ENCODE measurements at regions not wholly inside any gene's neighbourhood (a gene's known extent, or its start where the extent isn't known, plus 50 kb on each side); places are given as distances from the start of the nearest gene placed in this dataset.

GRCh38 chr4:30922625-30923024 lies 202.5 kb downstream of the PCDH7 start:
- intact Hi-C loops (cut with micrococcal nuclease): no loop called here
- Histone ChIP-seq H3K9me2 (replicated peaks; ENCODE audit: low read length) (no peaks in the 10 kb centered on the region), H3K4me3 (ENCODE audit: low read length) (no peak overlapping the region), H3K27ac (ENCODE audit: low read length) (no peak overlapping the region), H3K9me3 (ENCODE audit: low read length) (no peaks in the 10 kb centered on the region), H3K4me2 (ENCODE audit: low read length) (no peak overlapping the region), H3K4me1 (ENCODE audit: insufficient read depth, low read length) (no peaks in the 10 kb centered on the region), H4K20me1 (ENCODE audit: low read length) (no peaks in the 10 kb centered on the region), H3F3A (ENCODE audit: low read length, unreplicated experiment) (no peaks in the 10 kb centered on the region), H3K36me3 (ENCODE audit: low read depth, low read length) (no peaks in the 10 kb centered on the region), H3K79me2 (ENCODE audit: low read length) (no peaks in the 10 kb centered on the region), H3K27me3 (ENCODE audit: low read length) (no peaks in the 10 kb centered on the region), H2AFZ (ENCODE audit: low read length) (no peak overlapping the region), H3K9ac (ENCODE audit: low read length) (no peak overlapping the region)
- BruUV-seq (replicated peaks): no TSS peak
- DNase-seq (no peak), ATAC-seq (no peak)
- ChIA-PET POLR2A (ENCODE audit: unreplicated experiment) (interaction anchor here (0.7 kb wide), 1 partner anchor 9 kb away, joined by 4 read pairs; no protein-coding TSS in a partner anchor), CTCF (no interaction called here)
- TF ChIP-seq, protein P1, sequence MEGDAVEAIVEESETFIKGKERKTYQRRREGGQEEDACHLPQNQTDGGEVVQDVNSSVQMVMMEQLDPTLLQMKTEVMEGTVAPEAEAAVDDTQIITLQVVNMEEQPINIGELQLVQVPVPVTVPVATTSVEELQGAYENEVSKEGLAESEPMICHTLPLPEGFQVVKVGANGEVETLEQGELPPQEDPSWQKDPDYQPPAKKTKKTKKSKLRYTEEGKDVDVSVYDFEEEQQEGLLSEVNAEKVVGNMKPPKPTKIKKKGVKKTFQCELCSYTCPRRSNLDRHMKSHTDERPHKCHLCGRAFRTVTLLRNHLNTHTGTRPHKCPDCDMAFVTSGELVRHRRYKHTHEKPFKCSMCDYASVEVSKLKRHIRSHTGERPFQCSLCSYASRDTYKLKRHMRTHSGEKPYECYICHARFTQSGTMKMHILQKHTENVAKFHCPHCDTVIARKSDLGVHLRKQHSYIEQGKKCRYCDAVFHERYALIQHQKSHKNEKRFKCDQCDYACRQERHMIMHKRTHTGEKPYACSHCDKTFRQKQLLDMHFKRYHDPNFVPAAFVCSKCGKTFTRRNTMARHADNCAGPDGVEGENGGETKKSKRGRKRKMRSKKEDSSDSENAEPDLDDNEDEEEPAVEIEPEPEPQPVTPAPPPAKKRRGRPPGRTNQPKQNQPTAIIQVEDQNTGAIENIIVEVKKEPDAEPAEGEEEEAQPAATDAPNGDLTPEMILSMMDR (conservative IDR thresholded peaks at IDR 0.05; ENCODE audit: low read depth, low read length): no peak
- no peak for TF ChIP-seq EZH2phosphoT487 (IDR thresholded peaks at IDR 0.05; ENCODE audit: borderline replicate concordance, low read length)
- no peak for TF ChIP-seq EZH2 (IDR thresholded peaks at IDR 0.05; ENCODE audit: low read length, unreplicated experiment)

- H3K79me2 ChIP-seq (ENCODE audit: low read length): no peaks in the 10 kb centered on the region
- no peaks in the 10 kb centered on the region for H4K20me1 ChIP-seq (ENCODE audit: low read length)
- DNase-seq (no peak), ATAC-seq (no peak)
- H3F3A ChIP-seq (ENCODE audit: low read length, unreplicated experiment): no peaks in the 10 kb centered on the region
- H3K9ac ChIP-seq (ENCODE audit: low read length): no peak overlapping the region
- POLR2A ChIA-PET (ENCODE audit: unreplicated experiment): no interaction called here
- H3K4me2 ChIP-seq (ENCODE audit: low read length): no peak overlapping the region
- no peak overlapping the region for H3K4me3 ChIP-seq (ENCODE audit: low read length)
- no peaks in the 10 kb centered on the region for H3K9me3 ChIP-seq (ENCODE audit: low read length)
- no TSS peak for BruUV-seq (replicated peaks)
- no peaks in the 10 kb centered on the region for H3K9me2 ChIP-seq (replicated peaks; ENCODE audit: low read length)
- no peaks in the 10 kb centered on the region for H3K27me3 ChIP-seq (ENCODE audit: low read length)
- no peaks in the 10 kb centered on the region for H3K4me1 ChIP-seq (ENCODE audit: insufficient read depth, low read length)
- TF ChIP-seq, protein P1 (conservative IDR thresholded peaks at IDR 0.05; ENCODE audit: low read depth, low read length): no peak
- TF ChIP-seq EZH2 (IDR thresholded peaks at IDR 0.05; ENCODE audit: low read length, unreplicated experiment) (no peak), EZH2phosphoT487 (IDR thresholded peaks at IDR 0.05; ENCODE audit: borderline replicate concordance, low read length) (no peak)
- CTCF ChIA-PET: no interaction called here
- no peaks in the 10 kb centered on the region for H3K36me3 ChIP-seq (ENCODE audit: low read depth, low read length)
- no peak overlapping the region for H3K27ac ChIP-seq (ENCODE audit: low read length)
- intact Hi-C loops (cut with micrococcal nuclease): no loop called here
- H2AFZ ChIP-seq (ENCODE audit: low read length): no peak overlapping the region
Observed at GRCh38 chr4:30924495-30924894, 204.3 kb downstream of the PCDH7 start.

DNA sequence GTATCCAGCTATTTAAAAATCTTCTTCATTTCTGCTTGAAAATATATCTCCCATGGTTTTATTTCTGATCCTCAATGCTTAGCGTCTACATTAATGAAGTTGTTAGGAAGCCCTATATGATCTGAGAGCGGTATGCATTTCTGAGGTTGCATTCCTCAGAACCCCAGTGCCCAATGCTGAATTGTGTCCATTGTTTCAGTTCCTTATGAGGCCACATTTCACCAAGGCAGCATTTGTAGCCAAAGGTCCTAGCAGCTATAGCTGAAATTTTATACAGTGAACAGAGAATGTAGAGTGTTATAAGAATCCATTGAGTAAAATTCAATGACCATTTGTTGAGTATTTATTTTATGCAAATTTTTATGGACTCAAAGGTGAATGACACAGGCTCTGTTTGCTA lies 209.5 kb downstream of the PCDH7 start:
- H3K27ac ChIP-seq (ENCODE audit: low read length): no peak overlapping the region
- no peaks in the 10 kb centered on the region for H3K36me3 ChIP-seq (ENCODE audit: low read depth, low read length)
- CTCF ChIA-PET: no interaction called here
- BruUV-seq (replicated peaks): no TSS peak
- no peaks in the 10 kb centered on the region for H3K9me2 ChIP-seq (replicated peaks; ENCODE audit: low read length)
- no peaks in the 10 kb centered on the region for H3K27me3 ChIP-seq (ENCODE audit: low read length)
- no peak overlapping the region for H3K4me3 ChIP-seq (ENCODE audit: low read length)
- DNase-seq (no peak), ATAC-seq (no peak)
- TF ChIP-seq, protein P1 (conservative IDR thresholded peaks at IDR 0.05; ENCODE audit: low read depth, low read length): no peak
- TF ChIP-seq EZH2phosphoT487 (IDR thresholded peaks at IDR 0.05; ENCODE audit: borderline replicate concordance, low read length): no peak
- no peak for TF ChIP-seq EZH2 (IDR thresholded peaks at IDR 0.05; ENCODE audit: low read length, unreplicated experiment)
- no peaks in the 10 kb centered on the region for H3K79me2 ChIP-seq (ENCODE audit: low read length)
- H3F3A ChIP-seq (ENCODE audit: low read length, unreplicated experiment): no peaks in the 10 kb centered on the region
- no peak overlapping the region for H3K4me2 ChIP-seq (ENCODE audit: low read length)
- no peaks in the 10 kb centered on the region for H3K9me3 ChIP-seq (ENCODE audit: low read length)
- no peak overlapping the region for H3K9ac ChIP-seq (ENCODE audit: low read length)
- intact Hi-C loops (cut with micrococcal nuclease): no loop called here
- no peaks in the 10 kb centered on the region for H4K20me1 ChIP-seq (ENCODE audit: low read length)
- no peaks in the 10 kb centered on the region for H3K4me1 ChIP-seq (ENCODE audit: insufficient read depth, low read length)
- no peak overlapping the region for H2AFZ ChIP-seq (ENCODE audit: low read length)
- POLR2A ChIA-PET (ENCODE audit: unreplicated experiment): no interaction called here
